SK-N-MC (cell line): ENCODE measurements at regions not wholly inside any gene's neighbourhood (a gene's known extent, or its start where the extent isn't known, plus 50 kb on each side); places are given as distances from the start of the nearest gene placed in this dataset.

ENCODE experiments used
- EZH2 ChIP-seq: fragments of 200-600 bp; sonication (generic); IDR thresholded peaks from one replicate; pipeline ENCODE4 v1.6.1; 2017; ENCODE audit warnings: antibody characterized with exemption
- FOXP2 ChIP-seq: optimal IDR thresholded peaks from 2 replicates; pipeline ENCODE3; 2011; ENCODE audit warnings: mild to moderate bottlenecking, moderate library complexity; ENCODE audit not compliant: insufficient read depth; ENCODE audit errors: extremely low read length, control extremely low read depth
- POLR2AphosphoS5 ChIP-seq: IDR thresholded peaks from 2 replicates; pipeline ENCODE4 v1.6.1; 2012; ENCODE audit warnings: mild to moderate bottlenecking, low read depth, low read length, borderline replicate concordance

DNA sequence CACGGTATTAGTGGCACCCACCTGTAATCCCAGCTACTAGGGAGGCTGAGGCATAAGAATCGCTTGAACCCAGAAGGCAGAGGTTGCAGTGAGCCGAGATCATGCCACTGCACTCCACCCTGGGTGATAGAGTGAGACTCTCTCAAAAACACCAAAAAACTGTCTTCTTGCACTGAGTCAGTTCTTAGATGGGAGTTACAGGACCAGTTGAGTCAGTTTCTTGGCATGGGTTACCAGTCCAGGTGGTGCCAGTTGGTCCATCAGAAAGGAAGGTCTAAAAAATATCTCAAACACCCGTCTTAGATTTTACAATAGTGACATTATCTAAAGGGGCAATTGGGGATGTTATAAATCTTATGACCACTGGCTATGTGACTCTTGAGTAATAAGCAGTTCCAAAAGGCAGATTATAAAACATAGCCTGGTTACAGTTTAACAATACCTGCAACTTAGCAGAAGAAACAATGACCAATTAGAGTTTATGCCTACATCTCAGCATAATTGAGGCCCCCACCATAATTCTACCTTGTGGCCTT is 206.9 kb upstream of the FGGY start:
- TF ChIP-seq EZH2 (no peak), POLR2AphosphoS5 (no peak), FOXP2 (no peak)
